RWPE2 (cell line): ENCODE measurements at regions not wholly inside any gene's neighbourhood (a gene's known extent, or its start where the extent isn't known, plus 50 kb on each side); places are given as distances from the start of the nearest gene placed in this dataset.

Experiments
- ATAC-seq: fragments of 200-7000 bp; cut with Tn5 transposase; 3 replicates; pipeline ENCODE4 v1.9.1; 2021; ENCODE audit warnings: low read depth
- DNase-seq: peaks from one replicate; pipeline ENCODE4 v3.0.0-alpha.2; 2020; ENCODE audit warnings: low spot score
- H3K27ac ChIP-seq: fragments of 450-650 bp; 2 replicates; pipeline ENCODE4 v1.5.1; 2017; ENCODE audit warnings: mild to moderate bottlenecking; ENCODE audit not compliant: poor library complexity, severe bottlenecking
- H3K27me3 ChIP-seq: fragments of 250-450 bp; sonication (Bioruptor Pico); 2 replicates; pipeline ENCODE4 v1.5.1; 2021; ENCODE audit warnings: mild to moderate bottlenecking, moderate library complexity; ENCODE audit not compliant: insufficient read depth, poor library complexity, severe bottlenecking
- H3K36me3 ChIP-seq: fragments of 250-450 bp; sonication (Bioruptor Pico); 2 replicates; pipeline ENCODE4 v1.5.1; 2020; ENCODE audit warnings: low read depth, mild to moderate bottlenecking, moderate library complexity
- H3K4me1 ChIP-seq: fragments of 250-450 bp; sonication (Bioruptor Pico); 2 replicates; pipeline ENCODE4 v1.5.1; 2021; ENCODE audit warnings: mild to moderate bottlenecking, moderate library complexity; ENCODE audit not compliant: insufficient read depth, poor library complexity, severe bottlenecking
- H3K4me3 ChIP-seq: fragments of 250-450 bp; sonication (Bioruptor Pico); 2 replicates; pipeline ENCODE4 v1.5.1; 2021; ENCODE audit warnings: mild to moderate bottlenecking, moderate library complexity; ENCODE audit not compliant: severe bottlenecking
- H3K9me3 ChIP-seq: fragments of 250-450 bp; sonication (Bioruptor Pico); 2 replicates; pipeline ENCODE4 v1.5.1; 2021; ENCODE audit warnings: mild to moderate bottlenecking, moderate library complexity; ENCODE audit not compliant: severe bottlenecking
- TF ChIP-seq, protein P1 (sequence below): fragments of 450-650 bp; IDR thresholded peaks from one replicate; pipeline ENCODE4 v1.5.1; 2017; ENCODE audit warnings: mild to moderate bottlenecking, moderate library complexity; ENCODE audit not compliant: poor library complexity, severe bottlenecking

- H3K4me1 ChIP-seq = no peaks in the 10 kb centered on the region
- no peaks in the 10 kb centered on the region for H3K9me3 ChIP-seq
- no peak for DNase-seq
- no peak overlapping the region for H3K27ac ChIP-seq
- H3K27me3 ChIP-seq = no peaks in the 10 kb centered on the region
- H3K4me3 ChIP-seq = no peak overlapping the region
- no peak for ATAC-seq
- no peaks in the 10 kb centered on the region for H3K36me3 ChIP-seq
- TF ChIP-seq, protein P1, sequence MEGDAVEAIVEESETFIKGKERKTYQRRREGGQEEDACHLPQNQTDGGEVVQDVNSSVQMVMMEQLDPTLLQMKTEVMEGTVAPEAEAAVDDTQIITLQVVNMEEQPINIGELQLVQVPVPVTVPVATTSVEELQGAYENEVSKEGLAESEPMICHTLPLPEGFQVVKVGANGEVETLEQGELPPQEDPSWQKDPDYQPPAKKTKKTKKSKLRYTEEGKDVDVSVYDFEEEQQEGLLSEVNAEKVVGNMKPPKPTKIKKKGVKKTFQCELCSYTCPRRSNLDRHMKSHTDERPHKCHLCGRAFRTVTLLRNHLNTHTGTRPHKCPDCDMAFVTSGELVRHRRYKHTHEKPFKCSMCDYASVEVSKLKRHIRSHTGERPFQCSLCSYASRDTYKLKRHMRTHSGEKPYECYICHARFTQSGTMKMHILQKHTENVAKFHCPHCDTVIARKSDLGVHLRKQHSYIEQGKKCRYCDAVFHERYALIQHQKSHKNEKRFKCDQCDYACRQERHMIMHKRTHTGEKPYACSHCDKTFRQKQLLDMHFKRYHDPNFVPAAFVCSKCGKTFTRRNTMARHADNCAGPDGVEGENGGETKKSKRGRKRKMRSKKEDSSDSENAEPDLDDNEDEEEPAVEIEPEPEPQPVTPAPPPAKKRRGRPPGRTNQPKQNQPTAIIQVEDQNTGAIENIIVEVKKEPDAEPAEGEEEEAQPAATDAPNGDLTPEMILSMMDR = no peak
These were observed 65.5 kb upstream of the SOX6 start for GRCh38 chr11:16421826-16422225.

- TF ChIP-seq, protein P1 = no peak
- Histone ChIP-seq H3K4me3 (no peak overlapping the region), H3K27me3 (no peaks in the 10 kb centered on the region), H3K36me3 (no peaks in the 10 kb centered on the region), H3K9me3 (no peaks in the 10 kb centered on the region), H3K27ac (no peak overlapping the region), H3K4me1 (no peaks in the 10 kb centered on the region)
- ATAC-seq (no peak), DNase-seq (no peak)
These were observed 62.2 kb upstream of the SOX6 start for GRCh38 chr11:16418428-16419097.

DNA sequence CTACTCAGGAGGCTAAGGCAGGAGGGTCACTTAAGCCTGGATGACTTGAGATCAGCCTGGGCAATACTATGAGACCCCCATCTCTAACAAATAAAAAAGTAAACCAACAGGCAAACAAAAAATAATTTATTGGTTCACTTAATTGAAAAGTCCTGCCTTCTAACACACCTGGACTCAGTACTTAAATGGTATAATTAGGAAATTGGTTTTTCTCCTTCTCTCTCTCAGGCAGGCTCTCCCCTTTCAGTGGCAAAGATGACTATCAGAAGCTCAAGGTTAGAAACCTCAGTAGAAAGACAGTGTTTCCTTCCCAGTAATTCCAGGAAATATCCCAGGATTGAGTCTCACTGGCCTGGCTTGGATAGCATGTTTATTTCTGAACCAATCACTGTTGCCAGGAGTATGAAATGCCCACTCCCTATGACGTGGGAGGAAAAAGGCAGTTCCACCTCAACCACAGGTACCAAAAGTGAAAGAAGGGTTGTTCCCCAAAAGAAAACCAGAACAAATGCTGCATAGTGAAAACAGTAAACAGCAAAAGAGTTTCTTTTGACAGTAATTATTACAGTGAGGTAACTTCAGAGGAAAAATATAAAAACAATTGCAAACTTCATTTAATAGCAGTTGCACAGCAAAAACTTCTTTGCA lies 56.3 kb upstream of the SOX6 start:
- no peaks in the 10 kb centered on the region for H3K36me3 ChIP-seq
- H3K4me3 ChIP-seq = no peak overlapping the region
- DNase-seq = no peak
- ATAC-seq = no peak
- TF ChIP-seq, protein P1 = no peak
- H3K9me3 ChIP-seq = no peaks in the 10 kb centered on the region
- H3K27me3 ChIP-seq = no peaks in the 10 kb centered on the region
- no peaks in the 10 kb centered on the region for H3K4me1 ChIP-seq
- H3K27ac ChIP-seq = no peak overlapping the region

DNA sequence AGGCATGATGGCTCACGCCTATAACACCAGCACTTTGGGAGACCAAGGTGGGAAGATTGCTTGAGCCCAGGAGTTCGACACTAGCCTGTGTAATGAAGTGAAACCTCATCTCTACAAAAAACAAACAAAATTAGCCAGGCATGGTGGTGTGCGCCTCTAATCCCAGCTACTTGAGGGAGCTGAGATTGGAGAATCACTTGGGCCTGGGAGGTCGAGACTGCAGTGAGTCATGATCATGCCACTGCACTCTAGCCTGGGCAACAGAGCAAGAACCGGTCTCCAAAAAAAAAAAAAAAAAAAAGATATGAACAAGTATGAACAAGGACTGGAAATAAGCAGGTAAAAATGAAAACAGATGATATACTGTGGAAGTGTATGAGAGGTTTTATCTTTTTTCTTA lies 54.1 kb upstream of the SOX6 start:
- no peaks in the 10 kb centered on the region for H3K27me3 ChIP-seq
- TF ChIP-seq, protein P1 = no peak
- no peak overlapping the region for H3K27ac ChIP-seq
- ATAC-seq = no peak
- H3K36me3 ChIP-seq = no peaks in the 10 kb centered on the region
- no peak for DNase-seq
- H3K9me3 ChIP-seq = no peaks in the 10 kb centered on the region
- H3K4me1 ChIP-seq = no peaks in the 10 kb centered on the region
- H3K4me3 ChIP-seq = no peak overlapping the region

- no peaks in the 10 kb centered on the region for H3K9me3 ChIP-seq
- TF ChIP-seq, protein P1 = no peak
- no peak for ATAC-seq
- H3K36me3 ChIP-seq = no peaks in the 10 kb centered on the region
- DNase-seq = no peak
- no peak overlapping the region for H3K27ac ChIP-seq
- no peaks in the 10 kb centered on the region for H3K27me3 ChIP-seq
- H3K4me1 ChIP-seq = no peaks in the 10 kb centered on the region
- H3K4me3 ChIP-seq = no peak overlapping the region
These were observed 52.3 kb upstream of the SOX6 start for GRCh38 chr11:16408619-16409018.
